ENCODE measurements at regions not wholly inside any gene's neighbourhood (a gene's known extent, or its start where the extent isn't known, plus 50 kb on each side); places are given as distances from the start of the nearest gene placed in this dataset.

GRCh38 chr16:85362443-85362842 lies 250.2 kb upstream of the CIBAR2 start:
- no TSS peak for BruUV-seq (replicated peaks)
- Histone ChIP-seq H3K27me3 (ENCODE audit: insufficient read depth, low read depth) (no peaks in the 10 kb centered on the region), H3K27ac (no peak overlapping the region), H3K4me2 (no peak overlapping the region), H4K20me1 (ENCODE audit: insufficient read depth) (no peaks in the 10 kb centered on the region), H3K4me1 (replicated peaks; ENCODE audit: insufficient read depth) (0 out of 2 replicates have a peak, but pooled peaks cover 5% of the 10 kb centered on the region), H3K4me3 (no peak overlapping the region), H3F3A (ENCODE audit: insufficient read depth, low read depth) (no peaks in the 10 kb centered on the region), H2AFZ (no peak overlapping the region), H3K79me2 (ENCODE audit: low read depth) (no peaks in the 10 kb centered on the region), H3K36me3 (ENCODE audit: low read depth) (no peaks in the 10 kb centered on the region), H3K9me2 (ENCODE audit: insufficient read depth) (no peaks in the 10 kb centered on the region), H3K9me3 (ENCODE audit: insufficient read depth, low read depth) (no peaks in the 10 kb centered on the region)
- intact Hi-C loops (cut with micrococcal nuclease; ENCODE audit: unreplicated experiment): no loop called here
- DNase-seq: no peak
- no peak for TF ChIP-seq EZH2 (IDR thresholded peaks at IDR 0.05; ENCODE audit: low read depth)
- TF ChIP-seq CTCF (conservative IDR thresholded peaks at IDR 0.05): no peak
- CTCF ChIA-PET: no interaction called here
- POLR2A ChIA-PET (ENCODE audit: unreplicated experiment): no interaction called here

- intact Hi-C loops (cut with micrococcal nuclease; ENCODE audit: unreplicated experiment): no loop called here
- TF ChIP-seq CTCF (conservative IDR thresholded peaks at IDR 0.05) (no peak), EZH2 (IDR thresholded peaks at IDR 0.05; ENCODE audit: low read depth) (no peak)
- no peak overlapping the region for H3K4me3 ChIP-seq
- no peak overlapping the region for H3K27ac ChIP-seq
- no peak for DNase-seq
- H3K79me2 ChIP-seq (ENCODE audit: low read depth): no peaks in the 10 kb centered on the region
- H3F3A ChIP-seq (ENCODE audit: insufficient read depth, low read depth): no peaks in the 10 kb centered on the region
- no peaks in the 10 kb centered on the region for H3K27me3 ChIP-seq (ENCODE audit: insufficient read depth, low read depth)
- H4K20me1 ChIP-seq (ENCODE audit: insufficient read depth): no peaks in the 10 kb centered on the region
- H2AFZ ChIP-seq: no peak overlapping the region
- H3K4me1 ChIP-seq (replicated peaks; ENCODE audit: insufficient read depth): 0 out of 2 replicates have a peak, but pooled peaks cover 5% of the 10 kb centered on the region
- ChIA-PET POLR2A (ENCODE audit: unreplicated experiment) (no interaction called here), CTCF (no interaction called here)
- BruUV-seq (replicated peaks): no TSS peak
- H3K9me2 ChIP-seq (ENCODE audit: insufficient read depth): no peaks in the 10 kb centered on the region
- no peaks in the 10 kb centered on the region for H3K9me3 ChIP-seq (ENCODE audit: insufficient read depth, low read depth)
- H3K4me2 ChIP-seq: no peak overlapping the region
- no peaks in the 10 kb centered on the region for H3K36me3 ChIP-seq (ENCODE audit: low read depth)
Observed at GRCh38 chr16:85363427-85363826, 249.7 kb upstream of the GSE1 start.

GRCh38 chr16:85363881-85364280 lies 249.2 kb upstream of the GSE1 start:
- Histone ChIP-seq H4K20me1 (ENCODE audit: insufficient read depth) (no peaks in the 10 kb centered on the region), H3K9me2 (ENCODE audit: insufficient read depth) (no peaks in the 10 kb centered on the region), H3K36me3 (ENCODE audit: low read depth) (no peaks in the 10 kb centered on the region), H3K79me2 (ENCODE audit: low read depth) (no peaks in the 10 kb centered on the region), H3K4me3 (no peak overlapping the region), H2AFZ (no peak overlapping the region), H3K27ac (no peak overlapping the region), H3K9me3 (ENCODE audit: insufficient read depth, low read depth) (no peaks in the 10 kb centered on the region), H3K4me2 (no peak overlapping the region), H3F3A (ENCODE audit: insufficient read depth, low read depth) (no peaks in the 10 kb centered on the region), H3K27me3 (ENCODE audit: insufficient read depth, low read depth) (no peaks in the 10 kb centered on the region), H3K4me1 (replicated peaks; ENCODE audit: insufficient read depth) (0 out of 2 replicates have a peak, but pooled peaks cover 5% of the 10 kb centered on the region)
- no peak for DNase-seq
- BruUV-seq (replicated peaks): no TSS peak
- TF ChIP-seq EZH2 (IDR thresholded peaks at IDR 0.05; ENCODE audit: low read depth) (no peak), CTCF (conservative IDR thresholded peaks at IDR 0.05) (no peak)
- CTCF ChIA-PET: no interaction called here
- POLR2A ChIA-PET (ENCODE audit: unreplicated experiment): no interaction called here
- intact Hi-C loops (cut with micrococcal nuclease; ENCODE audit: unreplicated experiment): no loop called here

Measured in PC-9 (cell line).